Loucy (cell line): ENCODE measurements at regions not wholly inside any gene's neighbourhood (a gene's known extent, or its start where the extent isn't known, plus 50 kb on each side); places are given as distances from the start of the nearest gene placed in this dataset.

ENCODE experiments used
- EZH2phosphoT487 ChIP-seq: fragments of 200-600 bp; IDR thresholded peaks from 2 replicates; pipeline ENCODE4 v1.6.1; 2018; ENCODE audit warnings: antibody characterized with exemption, mild to moderate bottlenecking, moderate library complexity, borderline replicate concordance
- TF ChIP-seq, protein P1 (sequence below): fragments of 200-600 bp; sonication (generic); conservative IDR thresholded peaks from 2 replicates; pipeline ENCODE4 v1.5.1; 2014; ENCODE audit warnings: mild to moderate bottlenecking, antibody characterized with exemption, low read length

DNA sequence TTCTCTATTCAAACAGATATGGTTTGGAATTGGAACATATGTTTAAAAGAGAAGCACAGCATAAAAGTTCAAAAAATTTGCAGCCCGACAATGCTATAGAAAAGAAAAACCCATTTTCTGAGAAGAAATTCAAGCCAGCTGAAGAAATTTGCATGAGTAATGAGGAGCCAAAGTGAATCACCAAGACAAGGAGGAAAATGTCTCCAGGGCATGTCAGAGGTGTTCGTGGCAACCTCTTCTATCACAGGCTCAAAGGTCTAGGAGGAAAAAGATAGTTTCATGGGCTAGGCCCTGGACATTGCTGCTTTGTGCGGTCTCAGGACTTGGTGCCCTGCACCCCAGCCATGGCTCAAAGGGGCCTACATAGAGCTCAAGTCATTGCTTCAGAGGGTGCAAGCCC is 134.8 kb upstream of the ADAMTS16 start:
- TF ChIP-seq, protein P1, sequence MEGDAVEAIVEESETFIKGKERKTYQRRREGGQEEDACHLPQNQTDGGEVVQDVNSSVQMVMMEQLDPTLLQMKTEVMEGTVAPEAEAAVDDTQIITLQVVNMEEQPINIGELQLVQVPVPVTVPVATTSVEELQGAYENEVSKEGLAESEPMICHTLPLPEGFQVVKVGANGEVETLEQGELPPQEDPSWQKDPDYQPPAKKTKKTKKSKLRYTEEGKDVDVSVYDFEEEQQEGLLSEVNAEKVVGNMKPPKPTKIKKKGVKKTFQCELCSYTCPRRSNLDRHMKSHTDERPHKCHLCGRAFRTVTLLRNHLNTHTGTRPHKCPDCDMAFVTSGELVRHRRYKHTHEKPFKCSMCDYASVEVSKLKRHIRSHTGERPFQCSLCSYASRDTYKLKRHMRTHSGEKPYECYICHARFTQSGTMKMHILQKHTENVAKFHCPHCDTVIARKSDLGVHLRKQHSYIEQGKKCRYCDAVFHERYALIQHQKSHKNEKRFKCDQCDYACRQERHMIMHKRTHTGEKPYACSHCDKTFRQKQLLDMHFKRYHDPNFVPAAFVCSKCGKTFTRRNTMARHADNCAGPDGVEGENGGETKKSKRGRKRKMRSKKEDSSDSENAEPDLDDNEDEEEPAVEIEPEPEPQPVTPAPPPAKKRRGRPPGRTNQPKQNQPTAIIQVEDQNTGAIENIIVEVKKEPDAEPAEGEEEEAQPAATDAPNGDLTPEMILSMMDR = no peak
- TF ChIP-seq EZH2phosphoT487 = no peak
